Glutamatergic neuron (in vitro differentiated cells): ENCODE measurements at regions not wholly inside any gene's neighbourhood (a gene's known extent, or its start where the extent isn't known, plus 50 kb on each side); places are given as distances from the start of the nearest gene placed in this dataset.
"Not testable (repeated sequence)": the region's sequence is repeated elsewhere in the genome, so short reads cannot be mapped to it uniquely, and the experiment has no call there.

ENCODE experiments used
- DNase-seq: peaks from one replicate; pipeline ENCODE4 v3.0.0; 2022
- H3K27ac Mint-ChIP-seq: one replicate; pipeline ENCODE4 v1.8.0; 2020; ENCODE audit warnings: mild to moderate bottlenecking, mixed read lengths, inconsistent platforms; ENCODE audit not compliant: unreplicated experiment
- H3K27me3 Mint-ChIP-seq: one replicate; pipeline ENCODE4 v1.8.0; 2020; ENCODE audit warnings: mild to moderate bottlenecking, moderate library complexity, mixed read lengths, inconsistent platforms; ENCODE audit not compliant: unreplicated experiment
- H3K36me3 Mint-ChIP-seq: one replicate; pipeline ENCODE4 v1.8.0; 2020; ENCODE audit warnings: mild to moderate bottlenecking, mixed read lengths, inconsistent platforms; ENCODE audit not compliant: unreplicated experiment
- H3K4me1 Mint-ChIP-seq: one replicate; pipeline ENCODE4 v1.8.0; 2020; ENCODE audit warnings: mild to moderate bottlenecking, low read depth, mixed read lengths, inconsistent platforms; ENCODE audit not compliant: unreplicated experiment
- H3K4me3 Mint-ChIP-seq: one replicate; pipeline ENCODE4 v1.8.0; 2020; ENCODE audit warnings: mild to moderate bottlenecking, mixed read lengths, inconsistent platforms; ENCODE audit not compliant: unreplicated experiment
- H3K9me3 Mint-ChIP-seq: one replicate; pipeline ENCODE4 v1.8.0; 2020; ENCODE audit warnings: mild to moderate bottlenecking, moderate library complexity, mixed read lengths, inconsistent platforms; ENCODE audit not compliant: unreplicated experiment
- CTCF ChIP-seq: fragments of 200-600 bp; sonication (generic); IDR thresholded peaks from one replicate; pipeline ENCODE4 v1.5.0; 2021; ENCODE audit not compliant: partially characterized antibody, unreplicated experiment

DNA sequence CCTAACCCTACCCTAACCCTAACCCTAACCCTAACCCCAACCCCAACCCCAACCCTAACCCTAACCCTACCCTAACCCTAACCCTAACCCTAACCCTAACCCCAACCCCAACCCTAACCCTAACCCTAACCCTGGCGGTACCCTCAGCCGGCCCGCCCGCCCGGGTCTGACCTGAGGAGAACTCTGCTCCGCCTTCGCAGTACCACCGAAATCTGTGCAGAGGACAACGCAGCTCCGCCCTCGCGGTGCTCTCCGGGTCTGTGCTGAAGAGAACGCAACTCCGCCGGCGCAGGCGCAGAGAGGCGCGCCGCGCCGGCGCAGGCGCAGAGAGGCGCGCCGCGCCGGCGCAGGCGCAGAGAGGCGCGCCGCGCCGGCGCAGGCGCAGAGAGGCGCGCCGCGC lies 56.1 kb upstream of the IQSEC3 start:
- not testable (repeated sequence) for H3K4me3 Mint-ChIP-seq, H3K27me3 Mint-ChIP-seq, H3K9me3 Mint-ChIP-seq, H3K4me1 Mint-ChIP-seq, H3K27ac Mint-ChIP-seq, H3K36me3 Mint-ChIP-seq, DNase-seq

DNA sequence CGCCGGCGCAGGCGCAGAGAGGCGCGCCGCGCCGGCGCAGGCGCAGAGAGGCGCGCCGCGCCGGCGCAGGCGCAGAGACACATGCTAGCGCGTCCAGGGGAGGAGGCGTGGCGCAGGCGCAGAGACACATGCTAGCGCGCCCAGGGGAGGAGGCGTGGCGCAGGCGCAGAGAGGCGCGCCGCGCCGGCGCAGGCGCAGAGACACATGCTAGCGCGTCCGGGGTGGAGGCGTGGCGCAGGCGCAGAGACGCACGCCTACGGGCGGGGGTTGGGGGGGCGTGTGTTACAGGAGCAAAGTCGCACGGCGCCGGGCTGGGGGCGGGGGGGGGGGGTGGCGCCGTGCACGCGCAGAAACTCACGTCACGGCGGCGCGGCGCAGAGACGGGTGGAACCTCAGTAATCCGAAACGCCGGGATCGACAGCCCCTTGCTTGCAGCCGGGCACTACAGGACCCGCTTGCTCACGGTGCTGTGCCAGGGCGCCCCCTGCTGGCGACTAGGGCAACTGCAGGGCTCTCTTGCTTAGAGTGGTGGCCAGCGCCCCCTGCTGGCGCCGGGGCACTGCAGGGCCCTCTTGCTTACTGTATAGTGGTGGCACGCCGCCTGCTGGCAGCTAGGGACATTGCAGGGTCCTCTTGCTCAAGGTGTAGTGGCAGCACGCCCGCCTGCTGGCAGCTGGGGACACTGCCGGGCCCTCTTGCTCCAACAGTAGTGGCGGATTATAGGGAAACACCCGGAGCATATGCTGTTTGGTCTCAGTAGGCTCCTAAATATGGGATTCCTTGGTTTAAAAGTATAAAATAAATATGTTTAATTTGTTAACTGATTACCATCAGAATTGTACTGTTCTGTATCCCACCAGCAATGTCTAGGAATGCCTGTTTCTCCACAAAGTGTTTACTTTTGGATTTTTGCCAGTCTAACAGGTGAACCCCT lies 55.4 kb upstream of the IQSEC3 start:
- not testable (repeated sequence) for H3K9me3 Mint-ChIP-seq, H3K27ac Mint-ChIP-seq, H3K36me3 Mint-ChIP-seq, H3K4me3 Mint-ChIP-seq, DNase-seq, H3K27me3 Mint-ChIP-seq, H3K4me1 Mint-ChIP-seq
- peak; percentile 48 for TF ChIP-seq CTCF

- H3K4me3 Mint-ChIP-seq, H3K4me1 Mint-ChIP-seq, H3K36me3 Mint-ChIP-seq, H3K27ac Mint-ChIP-seq, H3K27me3 Mint-ChIP-seq, DNase-seq, H3K9me3 Mint-ChIP-seq: not testable (repeated sequence)
Measured at GRCh38 chr12:12306-12705, 54.3 kb upstream of the IQSEC3 start.

GRCh38 chr12:12725-13640 lies 53.6 kb upstream of the IQSEC3 start:
- H3K4me1 Mint-ChIP-seq, DNase-seq, H3K36me3 Mint-ChIP-seq, H3K27me3 Mint-ChIP-seq, H3K4me3 Mint-ChIP-seq, H3K9me3 Mint-ChIP-seq: not testable (repeated sequence)
- peak overlapping the region; percentile 13 for H3K27ac Mint-ChIP-seq

- H3K4me3 Mint-ChIP-seq, H3K9me3 Mint-ChIP-seq, H3K36me3 Mint-ChIP-seq, DNase-seq, H3K4me1 Mint-ChIP-seq, H3K27me3 Mint-ChIP-seq, H3K27ac Mint-ChIP-seq: not testable (repeated sequence)
Measured at GRCh38 chr12:13841-14240, 52.7 kb upstream of the IQSEC3 start.

- not testable (repeated sequence) for DNase-seq, H3K4me3 Mint-ChIP-seq, H3K27ac Mint-ChIP-seq, H3K27me3 Mint-ChIP-seq, H3K9me3 Mint-ChIP-seq, H3K4me1 Mint-ChIP-seq, H3K36me3 Mint-ChIP-seq
Measured at GRCh38 chr12:14696-15095, 51.9 kb upstream of the IQSEC3 start.

DNA sequence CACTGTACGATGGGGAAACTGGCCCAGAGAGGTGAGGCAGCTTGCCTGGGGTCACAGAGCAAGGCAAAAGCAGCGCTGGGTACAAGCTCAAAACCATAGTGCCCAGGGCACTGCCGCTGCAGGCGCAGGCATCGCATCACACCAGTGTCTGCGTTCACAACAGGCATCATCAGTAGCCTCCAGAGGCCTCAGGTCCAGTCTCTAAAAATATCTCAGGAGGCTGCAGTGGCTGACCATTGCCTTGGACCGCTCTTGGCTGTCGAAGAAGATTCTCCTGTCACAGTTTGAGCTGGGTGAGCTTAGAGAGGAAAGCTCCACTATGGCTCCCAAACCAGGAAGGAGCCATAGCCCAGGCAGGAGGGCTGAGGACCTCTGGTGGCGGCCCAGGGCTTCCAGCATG lies 51.2 kb upstream of the IQSEC3 start:
- H3K9me3 Mint-ChIP-seq, DNase-seq, H3K27me3 Mint-ChIP-seq, H3K27ac Mint-ChIP-seq, H3K4me1 Mint-ChIP-seq, H3K36me3 Mint-ChIP-seq, H3K4me3 Mint-ChIP-seq: not testable (repeated sequence)

GRCh38 chr12:16019-16418 lies 50.5 kb upstream of the IQSEC3 start:
- H3K27ac Mint-ChIP-seq, H3K4me1 Mint-ChIP-seq, DNase-seq, H3K4me3 Mint-ChIP-seq, H3K9me3 Mint-ChIP-seq, H3K36me3 Mint-ChIP-seq, H3K27me3 Mint-ChIP-seq: not testable (repeated sequence)

DNA sequence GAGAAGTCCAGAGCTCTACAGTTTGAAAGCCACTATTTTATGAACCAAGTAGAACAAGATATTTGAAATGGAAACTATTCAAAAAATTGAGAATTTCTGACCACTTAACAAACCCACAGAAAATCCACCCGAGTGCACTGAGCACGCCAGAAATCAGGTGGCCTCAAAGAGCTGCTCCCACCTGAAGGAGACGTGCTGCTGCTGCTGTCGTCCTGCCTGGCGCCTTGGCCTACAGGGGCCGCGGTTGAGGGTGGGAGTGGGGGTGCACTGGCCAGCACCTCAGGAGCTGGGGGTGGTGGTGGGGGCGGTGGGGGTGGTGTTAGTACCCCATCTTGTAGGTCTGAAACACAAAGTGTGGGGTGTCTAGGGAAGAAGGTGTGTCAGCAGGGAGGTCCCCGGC lies 50.0 kb upstream of the IQSEC3 start:
- H3K36me3 Mint-ChIP-seq, H3K4me1 Mint-ChIP-seq, H3K9me3 Mint-ChIP-seq, H3K4me3 Mint-ChIP-seq, H3K27ac Mint-ChIP-seq, DNase-seq, H3K27me3 Mint-ChIP-seq: not testable (repeated sequence)
